SH-SY5Y (cell line): ENCODE measurements at regions not wholly inside any gene's neighbourhood (a gene's known extent, or its start where the extent isn't known, plus 50 kb on each side); places are given as distances from the start of the nearest gene placed in this dataset.

Experiments
- GATA2 ChIP-seq: IDR thresholded peaks from 2 replicates; pipeline ENCODE4 v1.6.1; 2011; ENCODE audit warnings: mild to moderate bottlenecking, low read depth, low read length
- GATA3 ChIP-seq: IDR thresholded peaks from 2 replicates; pipeline ENCODE4 v1.6.1; 2011; ENCODE audit warnings: low read depth, mild to moderate bottlenecking, low read length, moderate library complexity

GRCh38 chr10:56728349-56728748 is 367.3 kb upstream of the ZWINT start:
- TF ChIP-seq GATA2, result no peak
- TF ChIP-seq GATA3, result no peak
